Panc1 (cell line): ENCODE measurements at regions not wholly inside any gene's neighbourhood (a gene's known extent, or its start where the extent isn't known, plus 50 kb on each side); places are given as distances from the start of the nearest gene placed in this dataset.

Experiments used
- ATAC-seq: fragments of 200-7000 bp; cut with Tn5 transposase; 2 replicates; pipeline ENCODE4 v1.9.1; 2020; ENCODE audit warnings: mild to moderate bottlenecking, moderate library complexity
- BruUV-seq: library from RNA; stranded (reverse); fragments of 400-500 nt; replicated peaks from 2 replicates; lab custom pipeline; 2021; lab: Mats Ljungman, UMichigan
- CTCF ChIA-PET: fragments of 300-600 bp; sonication (Branson Sonifier 250); formaldehyde crosslinking; loops from one replicate; lab custom pipeline; 2022; ENCODE audit warnings: antibody characterized with exemption; lab: Charles Lee
- POLR2A ChIA-PET: fragments of 300-600 bp; sonication (Branson Sonifier 250); formaldehyde crosslinking; loops from one replicate; lab custom pipeline; 2022; ENCODE audit warnings: antibody characterized with exemption; lab: Charles Lee
- DNase-seq: peaks from one replicate; pipeline ENCODE4 v3.0.0-alpha.2; 2010; ENCODE audit warnings: low read depth, low spot score
- H3K27ac ChIP-seq: 2 replicates; pipeline ENCODE4 v1.5.1; 2011; ENCODE audit warnings: mild to moderate bottlenecking, low read length, inconsistent platforms
- H3K27me3 ChIP-seq: fragments of 200-500 bp; sonication (Bioruptor generic); 2 replicates; pipeline ENCODE4 v1.6.0; 2014; ENCODE audit warnings: low read length, inconsistent platforms; ENCODE audit not compliant: control insufficient read depth, insufficient read depth
- H3K36me3 ChIP-seq: fragments of 200-500 bp; sonication (Bioruptor generic); 2 replicates; pipeline ENCODE4 v1.5.1; 2014; ENCODE audit warnings: inconsistent platforms, mild to moderate bottlenecking, low read length, moderate library complexity; ENCODE audit not compliant: control insufficient read depth, insufficient read depth
- H3K4me1 ChIP-seq: 2 replicates; pipeline ENCODE4 v1.5.1; 2011; ENCODE audit warnings: inconsistent platforms, mild to moderate bottlenecking, low read length, moderate library complexity; ENCODE audit not compliant: control insufficient read depth, insufficient read depth
- H3K4me3 ChIP-seq, 2 experiments: 2 replicates each; pipeline ENCODE4 v1.5.1; 2011 to 2012; ENCODE audit warnings: low read depth in 2 of 2, low read length in 2 of 2, mild to moderate bottlenecking in 2 of 2, inconsistent platforms in 1 of 2, moderate library complexity in 1 of 2
- H3K9me3 ChIP-seq: fragments of 200-500 bp; sonication (Bioruptor generic); 2 replicates; pipeline ENCODE4 v1.5.1; 2014; ENCODE audit warnings: low read depth, mild to moderate bottlenecking, inconsistent platforms, low read length, moderate library complexity; ENCODE audit not compliant: control insufficient read depth, insufficient read depth
- POLR2AphosphoS5 ChIP-seq: IDR thresholded peaks from 2 replicates; pipeline ENCODE4 v1.6.1; 2012; ENCODE audit warnings: mild to moderate bottlenecking, low read depth, low read length, moderate library complexity
- SIN3A ChIP-seq: IDR thresholded peaks from 2 replicates; pipeline ENCODE4 v1.6.1; 2012; ENCODE audit warnings: low read depth, mild to moderate bottlenecking, low read length, moderate library complexity, borderline replicate concordance; ENCODE audit not compliant: insufficient read depth
- TCF7L2 ChIP-seq: IDR thresholded peaks from 2 replicates; pipeline ENCODE4 v1.6.1; 2011; ENCODE audit warnings: mild to moderate bottlenecking, low read depth, low read length, inconsistent platforms
- in situ Hi-C: cut with HindIII; loops from 2 replicates; pipeline ENCODE4 v1.10.0; 2016; ENCODE audit warnings: low sequenced_read_pairs, low pct_unique_long_range_greater_than_20kb
- intact Hi-C: fragments of 100-400 bp; cut with micrococcal nuclease; formaldehyde crosslinking; loops from one replicate; pipeline ENCODE4 v1.10.0; 2022; ENCODE audit not compliant: unreplicated experiment
- TF ChIP-seq, protein P1 (sequence below): fragments of 450-650 bp; IDR thresholded peaks from 2 replicates; pipeline ENCODE4 v1.5.1; 2017; ENCODE audit warnings: mild to moderate bottlenecking
- TF ChIP-seq, protein P2 (sequence below), 2 experiments: IDR thresholded peaks; 2 replicates each; pipeline ENCODE4 v1.6.1; 2011 to 2012; ENCODE audit warnings: low read depth in 2 of 2, control low read depth in 1 of 2, low read length in 1 of 2, mild to moderate bottlenecking in 1 of 2, moderate library complexity in 1 of 2; ENCODE audit not compliant: insufficient read depth in 1 of 2

- TF ChIP-seq POLR2AphosphoS5 (no peak), TCF7L2 (no peak), SIN3A (no peak)
- TF ChIP-seq, protein P1, sequence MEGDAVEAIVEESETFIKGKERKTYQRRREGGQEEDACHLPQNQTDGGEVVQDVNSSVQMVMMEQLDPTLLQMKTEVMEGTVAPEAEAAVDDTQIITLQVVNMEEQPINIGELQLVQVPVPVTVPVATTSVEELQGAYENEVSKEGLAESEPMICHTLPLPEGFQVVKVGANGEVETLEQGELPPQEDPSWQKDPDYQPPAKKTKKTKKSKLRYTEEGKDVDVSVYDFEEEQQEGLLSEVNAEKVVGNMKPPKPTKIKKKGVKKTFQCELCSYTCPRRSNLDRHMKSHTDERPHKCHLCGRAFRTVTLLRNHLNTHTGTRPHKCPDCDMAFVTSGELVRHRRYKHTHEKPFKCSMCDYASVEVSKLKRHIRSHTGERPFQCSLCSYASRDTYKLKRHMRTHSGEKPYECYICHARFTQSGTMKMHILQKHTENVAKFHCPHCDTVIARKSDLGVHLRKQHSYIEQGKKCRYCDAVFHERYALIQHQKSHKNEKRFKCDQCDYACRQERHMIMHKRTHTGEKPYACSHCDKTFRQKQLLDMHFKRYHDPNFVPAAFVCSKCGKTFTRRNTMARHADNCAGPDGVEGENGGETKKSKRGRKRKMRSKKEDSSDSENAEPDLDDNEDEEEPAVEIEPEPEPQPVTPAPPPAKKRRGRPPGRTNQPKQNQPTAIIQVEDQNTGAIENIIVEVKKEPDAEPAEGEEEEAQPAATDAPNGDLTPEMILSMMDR: no peak
- TF ChIP-seq, protein P2, sequence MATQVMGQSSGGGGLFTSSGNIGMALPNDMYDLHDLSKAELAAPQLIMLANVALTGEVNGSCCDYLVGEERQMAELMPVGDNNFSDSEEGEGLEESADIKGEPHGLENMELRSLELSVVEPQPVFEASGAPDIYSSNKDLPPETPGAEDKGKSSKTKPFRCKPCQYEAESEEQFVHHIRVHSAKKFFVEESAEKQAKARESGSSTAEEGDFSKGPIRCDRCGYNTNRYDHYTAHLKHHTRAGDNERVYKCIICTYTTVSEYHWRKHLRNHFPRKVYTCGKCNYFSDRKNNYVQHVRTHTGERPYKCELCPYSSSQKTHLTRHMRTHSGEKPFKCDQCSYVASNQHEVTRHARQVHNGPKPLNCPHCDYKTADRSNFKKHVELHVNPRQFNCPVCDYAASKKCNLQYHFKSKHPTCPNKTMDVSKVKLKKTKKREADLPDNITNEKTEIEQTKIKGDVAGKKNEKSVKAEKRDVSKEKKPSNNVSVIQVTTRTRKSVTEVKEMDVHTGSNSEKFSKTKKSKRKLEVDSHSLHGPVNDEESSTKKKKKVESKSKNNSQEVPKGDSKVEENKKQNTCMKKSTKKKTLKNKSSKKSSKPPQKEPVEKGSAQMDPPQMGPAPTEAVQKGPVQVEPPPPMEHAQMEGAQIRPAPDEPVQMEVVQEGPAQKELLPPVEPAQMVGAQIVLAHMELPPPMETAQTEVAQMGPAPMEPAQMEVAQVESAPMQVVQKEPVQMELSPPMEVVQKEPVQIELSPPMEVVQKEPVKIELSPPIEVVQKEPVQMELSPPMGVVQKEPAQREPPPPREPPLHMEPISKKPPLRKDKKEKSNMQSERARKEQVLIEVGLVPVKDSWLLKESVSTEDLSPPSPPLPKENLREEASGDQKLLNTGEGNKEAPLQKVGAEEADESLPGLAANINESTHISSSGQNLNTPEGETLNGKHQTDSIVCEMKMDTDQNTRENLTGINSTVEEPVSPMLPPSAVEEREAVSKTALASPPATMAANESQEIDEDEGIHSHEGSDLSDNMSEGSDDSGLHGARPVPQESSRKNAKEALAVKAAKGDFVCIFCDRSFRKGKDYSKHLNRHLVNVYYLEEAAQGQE (IDR thresholded peaks at IDR 0.05; ENCODE audit: insufficient read depth in 1 of 2, low read depth in 2 of 2, low read length in 1 of 2): no peak
- no peak overlapping the region for H3K4me3 ChIP-seq
- no peak for DNase-seq
- no peak for ATAC-seq
- in situ Hi-C loops: no loop called here
- intact Hi-C loops: no loop called here
- no TSS peak for BruUV-seq
- ChIA-PET POLR2A (no interaction called here), CTCF (no interaction called here)
- no peaks in the 10 kb centered on the region; the same call in 1 of the 2 replicates for H3K9me3 ChIP-seq
- H3K4me1 ChIP-seq: no peaks in the 10 kb centered on the region
- no peaks in the 10 kb centered on the region for H3K36me3 ChIP-seq
- no peaks in the 10 kb centered on the region for H3K27me3 ChIP-seq
- no peak overlapping the region for H3K27ac ChIP-seq
Observed at GRCh38 chr7:52669031-52669430, 366.4 kb upstream of the POM121L12 start.

DNA sequence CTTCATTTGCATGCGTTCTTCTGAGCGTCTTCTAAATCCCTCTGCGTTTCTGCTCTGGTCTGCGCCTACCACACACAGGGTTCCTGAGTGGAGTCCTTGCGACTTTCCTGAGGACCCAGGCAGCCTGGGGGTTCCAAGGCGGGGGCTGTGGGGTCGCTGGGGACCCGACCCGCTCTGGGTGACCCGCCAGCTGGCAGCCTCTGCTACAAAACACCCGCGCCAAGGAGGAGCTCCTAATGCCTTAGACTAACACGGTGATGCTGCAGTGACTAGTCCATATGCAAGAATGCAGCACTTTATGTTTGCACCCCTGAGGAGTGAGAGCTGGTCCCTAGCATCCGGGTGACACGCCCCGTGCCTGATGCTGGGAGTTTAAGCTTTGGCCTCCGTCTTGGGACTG is 367.0 kb upstream of the POM121L12 start:
- Histone ChIP-seq H3K4me1 (no peaks in the 10 kb centered on the region), H3K4me3 (no peak overlapping the region), H3K27me3 (no peaks in the 10 kb centered on the region), H3K27ac (no peak overlapping the region), H3K9me3 (no peaks in the 10 kb centered on the region; the same call in 1 of the 2 replicates), H3K36me3 (no peaks in the 10 kb centered on the region)
- in situ Hi-C loops: no loop called here
- intact Hi-C loops: no loop called here
- CTCF ChIA-PET: no interaction called here
- TF ChIP-seq, protein P2 (IDR thresholded peaks at IDR 0.05; ENCODE audit: insufficient read depth in 1 of 2, low read depth in 2 of 2, low read length in 1 of 2): no peak
- TF ChIP-seq, protein P1: no peak
- TF ChIP-seq POLR2AphosphoS5 (no peak), SIN3A (no peak), TCF7L2 (no peak)
- ATAC-seq (no peak), DNase-seq (no peak)
- BruUV-seq: no TSS peak
- POLR2A ChIA-PET: no interaction called here
